Neural progenitor cell (in vitro differentiated cells): ENCODE measurements at regions not wholly inside any gene's neighbourhood (a gene's known extent, or its start where the extent isn't known, plus 50 kb on each side); places are given as distances from the start of the nearest gene placed in this dataset.

Experiments
- DNase-seq: peaks from one replicate; pipeline ENCODE4 v3.0.0-alpha.2; 2016; ENCODE audit warnings: low spot score
- H2AFZ ChIP-seq: fragments of 200-600 bp; sonication (generic); replicated peaks from 2 replicates; pipeline ENCODE4 v1.6.1; 2016; ENCODE audit warnings: antibody characterized with exemption
- H3F3A ChIP-seq: fragments of 200-600 bp; sonication (generic); 2 replicates; pipeline ENCODE4 v1.6.1; 2016; ENCODE audit warnings: antibody characterized with exemption, low read depth
- H3K27ac ChIP-seq: fragments of 200-600 bp; sonication (generic); 2 replicates; pipeline ENCODE4 v1.5.1; 2016; ENCODE audit warnings: mild to moderate bottlenecking
- H3K27me3 ChIP-seq: fragments of 200-600 bp; sonication (generic); 2 replicates; pipeline ENCODE4 v1.6.1; 2016; ENCODE audit warnings: mild to moderate bottlenecking, moderate library complexity
- H3K36me3 ChIP-seq: fragments of 200-600 bp; sonication (generic); 2 replicates; pipeline ENCODE4 v1.5.1; 2016
- H3K4me1 ChIP-seq: fragments of 200-600 bp; sonication (generic); 2 replicates; pipeline ENCODE4 v1.6.1; 2016; ENCODE audit warnings: mixed run types
- H3K4me2 ChIP-seq: fragments of 200-600 bp; sonication (generic); 2 replicates; pipeline ENCODE4 v1.6.1; 2016
- H3K4me3 ChIP-seq: fragments of 200-600 bp; sonication (generic); 2 replicates; pipeline ENCODE4 v1.5.1; 2016
- H3K79me2 ChIP-seq: fragments of 200-600 bp; sonication (generic); 2 replicates; pipeline ENCODE4 v1.6.1; 2016; ENCODE audit warnings: low read depth
- H3K9ac ChIP-seq: fragments of 200-600 bp; sonication (generic); 2 replicates; pipeline ENCODE4 v1.6.1; 2016
- H3K9me3 ChIP-seq: fragments of 200-600 bp; sonication (generic); 2 replicates; pipeline ENCODE4 v1.5.1; 2016; ENCODE audit warnings: low read depth
- H4K20me1 ChIP-seq: fragments of 200-600 bp; sonication (generic); 2 replicates; pipeline ENCODE4 v1.6.1; 2016; ENCODE audit warnings: low read depth
- H3K27ac Mint-ChIP-seq: 3 replicates; pipeline ENCODE4 v1.8.0; 2021; ENCODE audit warnings: mixed read lengths
- H3K27me3 Mint-ChIP-seq: 2 replicates; pipeline ENCODE4 v1.8.0; 2022; ENCODE audit warnings: low read depth, mild to moderate bottlenecking, inconsistent platforms, moderate library complexity, mixed read lengths; ENCODE audit not compliant: insufficient read depth
- H3K36me3 Mint-ChIP-seq: 3 replicates; pipeline ENCODE4 v1.8.0; 2021; ENCODE audit warnings: mixed read lengths
- H3K4me1 Mint-ChIP-seq: 3 replicates; pipeline ENCODE4 v1.8.0; 2021; ENCODE audit warnings: mixed read lengths
- H3K4me3 Mint-ChIP-seq: 3 replicates; pipeline ENCODE4 v1.8.0; 2021; ENCODE audit warnings: mild to moderate bottlenecking, moderate library complexity, mixed read lengths
- H3K9me3 Mint-ChIP-seq: 3 replicates; pipeline ENCODE4 v1.8.0; 2020; ENCODE audit warnings: mixed read lengths
- CTCF ChIP-seq: fragments of 200-600 bp; sonication (generic); IDR thresholded peaks from 2 replicates; pipeline ENCODE4 v1.5.1; 2017; ENCODE audit warnings: antibody characterized with exemption, mild to moderate bottlenecking
- EZH2 ChIP-seq: fragments of 200-600 bp; sonication (generic); IDR thresholded peaks from 2 replicates; pipeline ENCODE4 v1.6.1; 2017; ENCODE audit warnings: antibody characterized with exemption, mild to moderate bottlenecking, moderate library complexity
- EZH2phosphoT487 ChIP-seq: fragments of 200-600 bp; sonication (generic); IDR thresholded peaks from 2 replicates; pipeline ENCODE4 v1.6.1; 2017; ENCODE audit warnings: antibody characterized with exemption

GRCh38 chr17:34841467-34841866 lies 119.8 kb downstream of the CCT6B start:
- H3K36me3 Mint-ChIP-seq: no peaks in the 10 kb centered on the region
- no peak overlapping the region for H3K4me2 ChIP-seq
- no peak overlapping the region for H3K4me3 ChIP-seq
- no peak overlapping the region for H3K9ac ChIP-seq
- no peaks in the 10 kb centered on the region for H3K79me2 ChIP-seq
- no peaks in the 10 kb centered on the region for H4K20me1 ChIP-seq
- TF ChIP-seq CTCF (peak; percentile 19), EZH2phosphoT487 (no peak), EZH2 (no peak)
- no peak overlapping the region for H3K27ac Mint-ChIP-seq
- no peaks in the 10 kb centered on the region for H3K27me3 ChIP-seq
- no peak overlapping the region for H3K27ac ChIP-seq
- H3K4me1 Mint-ChIP-seq: peaks cover 4% of the 10 kb centered on the region
- DNase-seq: no peak
- H3K36me3 ChIP-seq: no peaks in the 10 kb centered on the region
- H3K9me3 Mint-ChIP-seq: no peaks in the 10 kb centered on the region
- H3K27me3 Mint-ChIP-seq: peaks cover 3% of the 10 kb centered on the region
- no peak overlapping the region for H3K4me3 Mint-ChIP-seq
- no peak overlapping the region for H2AFZ ChIP-seq
- no peaks in the 10 kb centered on the region for H3F3A ChIP-seq
- H3K9me3 ChIP-seq: no peaks in the 10 kb centered on the region
- peaks cover 8% of the 10 kb centered on the region for H3K4me1 ChIP-seq

- no peak overlapping the region for H3K4me3 ChIP-seq
- no peaks in the 10 kb centered on the region for H4K20me1 ChIP-seq
- no peak overlapping the region for H3K4me2 ChIP-seq
- Mint-ChIP-seq H3K4me3 (no peak overlapping the region), H3K27me3 (peaks cover 2% of the 10 kb centered on the region), H3K27ac (no peak overlapping the region), H3K4me1 (peaks cover 4% of the 10 kb centered on the region), H3K9me3 (no peaks in the 10 kb centered on the region), H3K36me3 (no peaks in the 10 kb centered on the region)
- H3K4me1 ChIP-seq: peaks cover 15% of the 10 kb centered on the region
- H3K79me2 ChIP-seq: no peaks in the 10 kb centered on the region
- no peaks in the 10 kb centered on the region for H3K36me3 ChIP-seq
- H3K9me3 ChIP-seq: no peaks in the 10 kb centered on the region
- no peak overlapping the region for H2AFZ ChIP-seq
- TF ChIP-seq EZH2 (no peak), CTCF (no peak), EZH2phosphoT487 (no peak)
- no peak overlapping the region for H3K27ac ChIP-seq
- no peaks in the 10 kb centered on the region for H3F3A ChIP-seq
- no peak for DNase-seq
- no peak overlapping the region for H3K9ac ChIP-seq
- no peaks in the 10 kb centered on the region for H3K27me3 ChIP-seq
Measured at GRCh38 chr17:34840750-34841149, 120.5 kb downstream of the CCT6B start.

- no peak overlapping the region for H3K27ac ChIP-seq
Measured at GRCh38 chr17:34837876-34838478, 123.3 kb downstream of the CCT6B start.

More at GRCh38 chr17:34837876-34838478, 123.3 kb downstream of the CCT6B start:
- Mint-ChIP-seq H3K27me3 (peaks cover 2% of the 10 kb centered on the region), H3K36me3 (no peaks in the 10 kb centered on the region), H3K4me3 (no peak overlapping the region), H3K9me3 (no peaks in the 10 kb centered on the region), H3K27ac (no peak overlapping the region), H3K4me1 (peaks cover 4% of the 10 kb centered on the region)
- peaks cover 15% of the 10 kb centered on the region for H3K4me1 ChIP-seq
- no peaks in the 10 kb centered on the region for H4K20me1 ChIP-seq
- no peaks in the 10 kb centered on the region for H3K9me3 ChIP-seq
- peak overlapping the region; percentile 13 for H3K4me2 ChIP-seq
- no peak overlapping the region for H3K9ac ChIP-seq
- no peak for DNase-seq
- no peaks in the 10 kb centered on the region for H3K79me2 ChIP-seq
- TF ChIP-seq EZH2phosphoT487 (no peak), CTCF (no peak), EZH2 (no peak)
- no peaks in the 10 kb centered on the region for H3K36me3 ChIP-seq
- H3F3A ChIP-seq: no peaks in the 10 kb centered on the region
- H3K27me3 ChIP-seq: no peaks in the 10 kb centered on the region
- no peak overlapping the region for H3K4me3 ChIP-seq
- H2AFZ ChIP-seq: no peak overlapping the region
